Cardiac muscle cell (in vitro differentiated cells and primary cell): ENCODE measurements at regions not wholly inside any gene's neighbourhood (a gene's known extent, or its start where the extent isn't known, plus 50 kb on each side); places are given as distances from the start of the nearest gene placed in this dataset.

Experiments
- DNase-seq, 2 donors: peaks; one replicate each; pipeline versions ENCODE4 v3.0.0 to v3.0.0-alpha.2; 2010 to 2017; ENCODE audit warnings: low read depth in 1 of 2, low spot score in 1 of 2
- H3K27ac ChIP-seq: fragments of 200-600 bp; sonication (generic); 2 replicates; pipeline ENCODE4 v1.5.1; 2016
- H3K27me3 ChIP-seq: fragments of 200-600 bp; sonication (generic); 2 replicates; pipeline ENCODE4 v1.6.0; 2016; ENCODE audit warnings: control low read depth
- H3K36me3 ChIP-seq: fragments of 200-600 bp; sonication (generic); 2 replicates; pipeline ENCODE4 v1.5.1; 2016; ENCODE audit warnings: control low read depth
- H3K4me1 ChIP-seq: fragments of 200-600 bp; sonication (generic); 2 replicates; pipeline ENCODE4 v1.8.1; 2017; ENCODE audit warnings: low read depth, mild to moderate bottlenecking, mixed run types
- H3K4me3 ChIP-seq: fragments of 200-600 bp; sonication (generic); 2 replicates; pipeline ENCODE4 v1.5.1; 2016; ENCODE audit warnings: mild to moderate bottlenecking
- H3K9me3 ChIP-seq: fragments of 200-600 bp; sonication (generic); 2 replicates; pipeline ENCODE4 v1.5.1; 2017; ENCODE audit warnings: low read depth, mild to moderate bottlenecking, control low read depth
- CTCF ChIP-seq: IDR thresholded peaks from 2 replicates; pipeline ENCODE4 v1.5.1; 2012; ENCODE audit warnings: low read depth, mild to moderate bottlenecking, low read length

- H3K9me3 ChIP-seq = no peaks in the 10 kb centered on the region
- no peaks in the 10 kb centered on the region for H3K27me3 ChIP-seq
- no peak overlapping the region for H3K4me3 ChIP-seq
- H3K27ac ChIP-seq = no peak overlapping the region
- no peaks in the 10 kb centered on the region for H3K36me3 ChIP-seq
- no peak for DNase-seq
- H3K4me1 ChIP-seq = peaks cover 27% of the 10 kb centered on the region
- no peak for TF ChIP-seq CTCF
These were observed 355.9 kb downstream of the BUD13 start for GRCh38 chr11:116416852-116417251.

GRCh38 chr11:116415095-116415494 is 357.7 kb downstream of the BUD13 start:
- no peaks in the 10 kb centered on the region for H3K36me3 ChIP-seq
- no peak overlapping the region for H3K27ac ChIP-seq
- H3K4me1 ChIP-seq = peaks cover 24% of the 10 kb centered on the region
- H3K4me3 ChIP-seq = no peak overlapping the region
- TF ChIP-seq CTCF = no peak
- no peaks in the 10 kb centered on the region for H3K9me3 ChIP-seq
- no peaks in the 10 kb centered on the region for H3K27me3 ChIP-seq
- no peak for DNase-seq

- Histone ChIP-seq H3K4me1 (peaks cover 24% of the 10 kb centered on the region), H3K27me3 (no peaks in the 10 kb centered on the region), H3K4me3 (no peak overlapping the region), H3K27ac (no peak overlapping the region), H3K9me3 (no peaks in the 10 kb centered on the region), H3K36me3 (no peaks in the 10 kb centered on the region)
- DNase-seq = no peak
- TF ChIP-seq CTCF = no peak
These were observed 358.4 kb downstream of the BUD13 start for GRCh38 chr11:116414357-116414880.

GRCh38 chr11:116413301-116414242 is 359.2 kb downstream of the BUD13 start:
- H3K27me3 ChIP-seq = no peaks in the 10 kb centered on the region
- no peak overlapping the region for H3K27ac ChIP-seq
- peaks cover 22% of the 10 kb centered on the region for H3K4me1 ChIP-seq
- no peak overlapping the region for H3K4me3 ChIP-seq
- no peak for TF ChIP-seq CTCF
- no peak for DNase-seq
- no peaks in the 10 kb centered on the region for H3K36me3 ChIP-seq
- H3K9me3 ChIP-seq = no peaks in the 10 kb centered on the region

- H3K27ac ChIP-seq = no peak overlapping the region
These were observed 360.5 kb downstream of the BUD13 start for GRCh38 chr11:116412118-116412889.

More at GRCh38 chr11:116412118-116412889, 360.5 kb downstream of the BUD13 start:
- Histone ChIP-seq H3K4me1 (peaks cover 20% of the 10 kb centered on the region), H3K4me3 (no peak overlapping the region), H3K36me3 (no peaks in the 10 kb centered on the region), H3K27me3 (no peaks in the 10 kb centered on the region), H3K9me3 (no peaks in the 10 kb centered on the region)
- no peak for DNase-seq
- no peak for TF ChIP-seq CTCF
